T-helper 1 cell (primary cell): ENCODE measurements at regions not wholly inside any gene's neighbourhood (a gene's known extent, or its start where the extent isn't known, plus 50 kb on each side); places are given as distances from the start of the nearest gene placed in this dataset.
"Not testable (repeated sequence)": the region's sequence is repeated elsewhere in the genome, so short reads cannot be mapped to it uniquely, and the experiment has no call there.

Experiments used
- DNase-seq, 5 donors: peaks; one replicate each; pipeline ENCODE4 v3.0.0-alpha.2; 2012 to 2020

DNA sequence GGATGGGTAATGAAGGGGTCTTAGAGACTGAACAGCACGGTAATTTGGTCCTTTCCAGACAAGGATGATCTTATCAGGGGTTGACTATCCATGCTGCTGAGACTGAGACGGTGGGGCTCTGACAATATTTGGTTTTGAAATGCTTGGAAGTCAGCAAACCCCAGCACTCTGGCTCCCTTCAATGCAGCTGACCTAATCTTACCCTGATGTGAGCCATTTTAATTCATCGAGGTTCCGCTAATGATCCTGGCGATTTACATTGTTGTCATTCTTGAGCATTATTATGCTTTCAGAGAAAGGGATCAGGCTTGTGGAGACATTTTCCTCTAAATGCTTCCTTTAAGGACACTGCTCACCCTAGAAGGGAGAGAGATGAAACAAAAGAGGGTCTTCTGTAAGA is 114.6 kb upstream of the BMPER start:
- DNase-seq, result no peak

DNA sequence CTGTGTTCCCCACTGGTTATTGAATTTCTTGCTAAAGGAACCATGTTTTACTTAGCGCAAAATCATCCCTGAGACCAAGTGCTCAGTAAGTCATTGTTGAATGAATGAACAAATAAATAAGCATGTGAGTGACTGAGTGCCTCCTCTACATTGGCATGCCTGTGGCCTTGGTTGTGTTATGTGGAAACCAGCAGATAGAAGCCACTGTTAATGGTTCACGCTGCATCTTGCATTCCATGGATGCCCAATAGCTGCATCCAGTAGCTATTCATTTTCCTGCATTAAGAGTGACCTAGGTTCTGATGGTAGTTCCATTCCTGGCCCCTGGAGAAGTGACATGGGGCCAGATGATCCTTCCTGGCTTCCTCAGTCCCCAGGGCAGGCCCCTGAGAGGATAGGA is 113.3 kb upstream of the BMPER start:
- DNase-seq, result no peak

DNA sequence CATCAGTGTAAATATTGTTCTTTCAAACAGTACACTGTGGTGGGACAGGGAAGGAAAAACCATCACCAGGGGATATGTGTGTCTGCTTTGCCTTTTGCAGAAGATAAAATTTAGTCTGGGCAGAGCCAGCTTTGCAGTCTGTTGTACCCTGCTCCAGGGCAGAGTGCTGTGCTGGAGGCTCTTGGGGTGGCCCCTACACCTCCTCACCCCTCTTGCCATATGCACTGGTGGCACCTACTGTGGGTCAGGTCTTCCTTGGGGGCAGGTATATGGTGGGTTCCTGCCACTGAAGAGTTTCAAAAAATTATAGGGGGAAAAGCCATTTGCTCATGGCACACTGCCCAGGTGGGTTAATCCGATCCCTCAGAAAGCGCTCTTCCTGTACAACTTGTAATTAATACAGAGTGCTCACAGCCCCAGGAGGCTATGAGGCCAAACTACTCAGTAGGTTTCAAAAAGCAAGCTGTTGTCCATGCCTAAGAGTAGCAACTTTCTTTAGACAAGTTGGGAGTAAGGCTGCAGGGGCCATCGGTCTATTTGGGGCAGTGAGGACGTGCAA is 112.7 kb upstream of the BMPER start:
- no peak for DNase-seq

DNA sequence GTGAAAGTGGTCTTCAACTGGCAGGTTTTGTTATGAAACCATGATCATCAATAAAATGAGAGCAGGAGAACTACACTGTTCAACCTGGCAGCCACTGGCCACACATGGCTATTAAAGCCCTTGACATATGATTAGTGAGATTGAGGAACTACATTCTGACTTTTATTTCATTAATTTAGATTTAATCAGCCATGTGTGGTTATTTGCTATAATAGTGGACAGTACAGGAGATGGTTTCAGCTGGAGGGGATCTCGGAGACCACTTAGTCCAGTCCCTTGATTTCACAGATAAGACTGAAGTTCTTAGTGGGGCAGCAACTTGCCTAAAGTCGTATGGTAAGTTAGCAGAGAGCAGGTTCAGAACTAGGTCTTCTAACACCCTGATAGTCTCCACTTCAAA is 111.7 kb upstream of the BMPER start:
- DNase-seq, result no peak

DNA sequence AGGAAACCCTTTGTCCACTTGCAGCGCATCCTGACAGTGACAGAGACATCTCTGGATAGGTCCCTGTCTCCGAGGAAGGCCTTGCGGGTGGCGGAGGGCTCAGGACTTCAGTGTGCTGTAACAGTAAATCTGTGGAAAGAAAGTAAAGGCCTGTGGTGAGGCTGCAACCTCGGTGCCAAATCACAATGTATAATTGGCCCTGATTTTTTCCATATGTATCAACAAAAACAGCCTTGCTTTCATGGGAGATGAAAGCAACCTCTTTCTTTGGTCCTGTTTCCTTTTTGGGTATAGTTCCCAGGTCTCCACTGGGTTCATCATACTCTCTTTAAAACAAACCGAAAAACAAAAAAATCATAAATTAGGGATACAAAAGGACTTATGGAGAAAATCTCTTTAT is 110.9 kb upstream of the BMPER start:
- DNase-seq, result no peak

DNA sequence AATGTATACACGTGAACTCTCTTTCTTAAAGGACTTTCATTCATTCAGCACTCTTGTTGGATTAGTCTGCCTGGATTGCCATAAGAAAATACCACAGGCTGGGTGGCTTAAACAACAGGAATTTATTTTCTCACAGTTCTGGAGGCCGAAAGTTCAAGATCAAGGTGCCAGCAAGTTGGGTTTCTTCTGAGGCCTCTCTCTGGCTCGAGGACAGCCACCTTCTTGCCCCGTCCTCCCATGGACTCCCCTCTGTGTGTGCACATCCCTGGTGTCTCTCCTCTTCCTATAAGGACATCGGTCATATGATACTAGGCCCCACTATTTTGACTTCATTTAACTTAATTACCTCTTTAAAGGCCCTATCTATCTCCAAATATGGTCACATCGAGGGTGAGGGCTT is 110.4 kb upstream of the BMPER start:
- no peak for DNase-seq

DNA sequence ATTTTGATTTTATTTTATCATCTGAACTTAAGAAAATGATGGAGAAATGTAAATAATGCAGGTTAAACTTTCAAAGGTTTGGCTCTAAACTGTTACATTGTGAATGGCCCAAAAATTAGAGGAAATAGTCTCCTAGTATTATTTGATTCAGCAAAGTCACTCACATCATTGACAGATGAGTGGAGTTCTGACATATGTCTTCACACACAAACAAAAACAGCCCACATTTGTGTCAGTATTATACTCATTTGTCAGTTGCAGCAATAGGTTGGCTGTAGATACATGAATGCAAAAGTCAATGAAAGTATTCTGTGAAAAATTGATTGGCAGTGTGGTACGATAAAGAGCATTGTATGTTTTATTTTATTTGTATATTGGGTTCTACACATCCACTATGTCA is 108.8 kb upstream of the BMPER start:
- no peak for DNase-seq

DNA sequence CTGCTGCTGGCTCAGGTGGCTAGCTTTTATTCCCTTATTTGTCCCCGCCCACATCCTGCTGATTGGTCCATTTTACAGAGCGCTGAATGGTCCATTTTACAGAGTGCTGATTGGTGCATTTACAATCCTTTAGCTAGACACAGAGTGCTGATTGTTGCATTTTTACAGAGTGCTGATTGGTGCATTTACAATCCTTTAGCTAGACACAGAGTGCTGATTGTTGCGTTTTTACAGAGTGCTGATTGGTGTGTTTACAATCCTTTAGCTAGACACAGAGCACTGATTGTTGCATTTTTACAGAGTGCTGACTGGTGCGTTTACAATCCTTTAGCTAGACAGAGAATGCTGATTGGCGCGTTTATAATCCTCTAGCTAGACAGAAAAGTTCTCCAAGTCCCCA is 107.8 kb upstream of the BMPER start:
- not testable (repeated sequence) for DNase-seq

DNA sequence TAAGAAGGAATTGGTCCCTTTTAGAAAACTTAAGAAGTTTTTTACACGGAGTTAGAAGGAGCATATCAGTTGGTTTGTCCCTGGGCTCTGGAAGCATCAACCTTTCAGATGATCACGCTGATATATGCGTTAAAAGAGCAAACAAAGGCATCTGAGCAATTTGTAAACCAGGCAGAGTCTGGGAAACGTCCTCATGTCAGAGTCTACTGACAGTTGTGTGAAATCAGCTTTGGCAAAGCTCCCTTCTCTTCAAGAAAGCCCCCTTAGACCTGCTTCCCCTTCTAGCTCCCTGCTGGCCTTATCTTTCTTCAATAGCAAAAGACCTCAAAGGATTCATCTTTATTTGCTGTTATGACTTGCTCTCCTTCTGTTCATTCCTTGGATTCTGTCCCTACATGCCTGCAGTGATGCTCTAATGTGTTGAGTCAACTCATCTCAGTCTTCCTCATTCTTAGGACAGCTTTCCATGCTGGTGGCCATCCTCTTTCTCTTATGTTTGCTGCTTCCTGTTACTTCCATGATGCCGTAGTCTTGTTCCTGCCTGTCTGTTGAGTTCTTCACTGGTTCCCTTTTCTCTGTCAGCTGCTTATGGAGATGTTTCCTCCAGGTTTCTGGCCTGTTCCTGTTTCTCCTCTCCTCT is 106.5 kb upstream of the BMPER start:
- no peak for DNase-seq

DNA sequence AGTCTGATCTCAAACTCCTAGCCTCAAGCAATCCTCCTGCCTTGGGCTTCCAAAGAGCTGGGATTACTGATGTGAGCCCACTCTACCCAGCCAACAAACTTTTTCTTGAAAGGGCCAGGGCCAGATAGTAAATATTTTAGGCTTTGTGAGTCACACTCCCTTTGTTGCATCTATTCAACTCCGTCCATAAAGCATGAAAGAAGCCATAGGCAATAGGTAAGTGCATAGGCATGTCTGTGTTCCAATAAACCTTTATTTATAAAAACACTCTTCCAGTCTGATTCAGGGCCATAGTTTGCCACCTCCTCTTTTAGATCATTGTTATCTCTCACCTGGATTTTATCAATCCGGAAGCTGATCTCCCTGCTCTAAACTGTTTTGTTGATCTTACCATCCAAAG is 105.6 kb upstream of the BMPER start:
- no peak for DNase-seq

DNA sequence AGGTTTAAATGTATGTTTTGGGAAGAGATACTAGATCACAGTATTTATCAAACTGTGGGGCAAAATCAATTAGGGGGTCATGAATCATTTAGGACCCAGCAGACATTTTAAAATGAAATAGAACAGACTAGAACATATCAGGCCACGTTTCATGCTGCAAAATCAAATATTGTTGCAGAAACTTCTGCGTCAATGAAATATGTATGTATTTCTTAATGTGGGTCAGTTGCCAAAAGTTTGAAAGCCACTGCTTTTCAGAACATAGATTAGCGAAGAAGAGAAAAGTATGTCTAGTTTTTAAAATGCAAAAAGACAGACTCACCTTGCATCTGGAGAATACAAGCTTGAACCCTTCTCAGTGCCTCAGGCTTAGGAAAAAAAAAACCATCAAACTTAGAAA is 102.7 kb upstream of the BMPER start:
- no peak for DNase-seq

DNA sequence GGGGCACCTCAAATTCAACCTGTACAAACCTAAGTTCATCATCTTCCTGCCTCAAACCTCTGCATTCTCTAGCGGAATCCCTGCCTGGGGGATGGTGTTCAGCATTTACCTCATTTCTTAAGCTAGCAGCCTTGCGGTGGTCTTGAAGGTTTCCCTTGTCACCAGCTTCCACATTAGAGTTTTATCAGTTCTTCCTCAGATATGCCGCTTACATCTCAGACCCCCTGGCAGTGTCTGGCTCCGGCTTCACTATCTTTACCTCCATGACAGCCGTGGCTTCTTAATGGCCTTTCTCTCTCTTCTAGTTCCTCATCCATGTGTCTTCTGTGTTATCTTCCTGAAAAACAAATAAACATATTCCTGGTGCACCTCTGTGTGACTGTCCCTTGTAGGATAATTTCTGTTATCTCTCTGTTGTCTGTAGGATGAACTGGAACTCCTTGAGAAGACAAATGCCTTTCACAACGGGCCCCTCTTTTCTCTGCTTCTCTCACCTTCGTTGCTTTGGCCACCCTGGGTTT is 101.1 kb upstream of the BMPER start:
- no peak for DNase-seq

DNA sequence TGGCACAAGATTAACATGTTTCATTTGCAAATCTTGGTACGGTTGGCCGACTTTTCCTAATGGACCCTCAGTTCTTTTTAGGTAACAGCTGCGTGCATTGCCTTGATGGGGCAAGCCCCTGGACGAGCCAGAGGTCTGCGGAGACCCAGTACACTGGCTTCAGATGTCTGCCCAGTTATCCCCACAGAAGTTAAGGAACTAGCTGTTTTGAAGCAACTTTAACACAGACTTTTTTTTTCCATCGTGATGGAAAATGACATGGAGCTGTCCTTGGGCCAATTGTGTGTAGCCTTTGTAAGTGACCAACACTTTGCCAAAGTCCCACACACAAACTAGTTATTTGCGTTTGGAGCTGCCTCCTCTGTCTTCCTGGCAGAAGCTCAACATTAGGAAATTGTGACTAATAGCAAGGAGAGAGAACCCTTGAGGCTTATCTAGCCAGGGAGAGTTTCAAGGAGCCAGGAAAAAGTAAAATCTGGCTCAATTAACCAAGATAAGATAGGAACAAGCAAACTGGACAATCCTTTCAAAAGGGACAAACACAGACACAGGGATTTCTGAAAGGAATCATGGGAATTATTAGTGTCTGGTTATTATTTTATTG is 99.6 kb upstream of the BMPER start:
- DNase-seq, result no peak

DNA sequence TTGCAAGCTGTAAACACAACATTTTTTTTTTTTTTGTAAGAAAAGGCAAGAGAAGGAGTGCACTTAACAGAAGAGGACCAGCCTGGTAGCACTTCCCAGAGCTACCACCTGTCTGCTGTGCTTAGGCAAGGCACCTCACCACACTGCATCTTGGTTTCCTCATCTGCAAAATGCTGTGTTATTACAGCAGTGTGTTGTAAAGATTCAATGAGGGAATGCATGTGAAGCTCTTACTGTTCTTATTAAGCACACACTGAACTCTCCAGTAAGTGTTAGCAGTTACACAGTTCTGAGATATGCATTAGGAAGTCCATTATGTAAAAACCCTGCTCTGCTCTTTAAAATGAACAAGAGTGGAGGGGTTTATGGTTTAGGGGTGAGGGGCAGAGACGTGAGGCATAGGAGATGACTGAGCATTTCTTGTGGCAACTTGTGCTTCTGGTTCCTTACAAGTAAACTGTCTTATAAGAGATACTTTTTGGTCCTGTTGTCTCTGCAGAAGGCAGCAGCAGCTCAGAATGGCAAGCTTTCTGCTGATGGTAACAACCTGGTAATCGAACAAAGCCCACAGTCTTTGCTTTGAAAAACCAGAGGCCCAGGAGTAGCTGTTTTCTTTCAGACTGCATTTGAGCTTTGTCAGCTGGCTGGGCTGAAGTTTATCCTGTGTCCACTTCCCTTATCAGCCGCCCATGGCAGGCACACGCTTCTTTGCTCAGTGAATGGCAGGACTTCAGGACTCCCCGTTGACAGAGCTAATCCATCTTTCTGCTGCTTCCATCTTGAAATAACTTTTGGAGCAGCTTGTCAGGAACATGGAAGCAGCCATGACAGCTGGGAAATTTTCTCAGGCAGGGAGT is 98.8 kb upstream of the BMPER start:
- DNase-seq, result no peak

DNA sequence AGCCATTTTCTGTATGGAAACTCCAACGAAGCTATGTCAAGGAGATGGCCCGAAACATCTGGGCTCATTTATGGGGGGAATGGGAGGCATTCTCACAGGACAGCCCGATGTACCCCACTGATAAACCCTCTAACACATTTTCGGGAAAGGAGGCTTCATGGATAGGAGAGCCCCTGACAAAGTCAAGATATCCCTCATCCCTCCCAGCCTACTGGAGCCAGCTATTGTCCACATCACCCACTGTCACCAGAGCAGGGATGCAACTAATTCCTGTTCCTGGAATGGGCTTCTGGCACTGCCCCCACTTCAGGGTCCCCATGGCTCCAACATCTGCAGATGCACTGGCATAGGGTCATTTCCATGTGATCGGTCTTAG is 98.2 kb upstream of the BMPER start:
- DNase-seq, result no peak

DNA sequence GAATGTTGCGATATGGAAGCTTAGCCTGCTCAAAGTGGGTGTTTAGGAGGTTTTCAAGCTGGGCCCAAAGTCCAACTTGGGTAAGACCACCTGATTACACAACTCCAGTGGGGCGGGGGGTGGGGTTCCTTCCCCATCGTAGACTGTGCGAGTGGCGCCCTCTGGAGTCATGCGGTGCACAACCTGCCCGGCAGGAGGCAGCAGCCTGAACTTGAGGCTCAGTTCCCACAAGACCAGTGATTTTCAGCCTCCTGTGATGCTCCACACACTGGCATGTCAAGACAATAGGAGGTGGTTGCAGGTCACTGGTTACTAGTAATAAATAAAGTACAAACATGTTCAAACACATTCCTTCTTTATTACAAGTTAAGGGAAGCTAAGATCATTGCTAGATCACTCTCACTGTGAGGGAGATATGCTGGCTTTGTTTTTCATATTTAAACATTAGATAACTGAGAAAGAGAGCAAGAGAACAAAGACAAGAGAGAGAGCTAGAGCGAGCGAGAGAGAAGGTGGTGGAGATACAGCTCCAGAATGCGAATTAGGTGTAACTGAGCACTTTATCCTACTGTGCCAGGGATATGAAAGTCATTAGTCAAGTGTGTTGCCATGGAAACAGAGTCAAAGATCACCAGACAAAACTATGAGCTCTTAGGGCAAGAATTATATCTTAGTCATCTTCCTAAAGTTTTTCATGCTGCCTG is 97.4 kb upstream of the BMPER start:
- no peak for DNase-seq

DNA sequence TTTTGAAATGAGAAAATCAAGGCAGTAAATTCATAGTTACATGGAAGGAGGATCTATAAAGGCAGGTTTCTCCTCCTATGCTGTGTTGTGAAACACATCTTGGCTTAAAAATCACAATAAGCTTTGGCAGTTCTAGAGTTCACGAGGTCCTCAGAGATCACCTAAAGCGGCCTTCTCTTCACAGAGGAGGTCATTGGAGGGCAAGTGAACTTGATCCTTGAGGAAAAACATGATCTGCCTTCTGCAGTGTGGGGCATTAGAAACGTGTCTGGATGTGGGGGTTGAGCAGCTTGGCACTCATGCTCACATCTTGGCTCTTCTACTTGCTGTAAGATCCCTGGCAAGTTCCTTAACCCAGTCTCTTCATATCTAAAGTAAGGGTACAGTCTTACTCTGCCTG is 96.1 kb upstream of the BMPER start:
- DNase-seq, result no peak

DNA sequence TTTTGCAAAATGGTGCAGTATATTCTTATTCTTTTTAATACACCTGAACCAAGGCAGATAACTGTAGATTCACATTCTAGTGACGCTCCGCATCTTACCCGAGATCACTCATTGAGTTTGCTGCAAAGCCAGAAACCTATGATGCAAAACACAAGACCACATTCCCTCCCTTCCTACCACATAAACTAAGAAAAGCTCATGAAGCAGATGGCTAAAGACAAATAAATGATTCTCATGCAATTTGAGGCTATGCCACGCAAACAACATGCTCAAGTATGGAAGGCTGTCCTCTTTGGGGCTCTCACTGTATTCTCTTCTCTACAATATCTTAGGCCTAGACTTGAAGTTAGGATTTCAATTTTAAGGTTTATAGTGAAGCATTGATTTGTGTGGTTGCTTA is 95.0 kb upstream of the BMPER start:
- DNase-seq, result no peak

DNA sequence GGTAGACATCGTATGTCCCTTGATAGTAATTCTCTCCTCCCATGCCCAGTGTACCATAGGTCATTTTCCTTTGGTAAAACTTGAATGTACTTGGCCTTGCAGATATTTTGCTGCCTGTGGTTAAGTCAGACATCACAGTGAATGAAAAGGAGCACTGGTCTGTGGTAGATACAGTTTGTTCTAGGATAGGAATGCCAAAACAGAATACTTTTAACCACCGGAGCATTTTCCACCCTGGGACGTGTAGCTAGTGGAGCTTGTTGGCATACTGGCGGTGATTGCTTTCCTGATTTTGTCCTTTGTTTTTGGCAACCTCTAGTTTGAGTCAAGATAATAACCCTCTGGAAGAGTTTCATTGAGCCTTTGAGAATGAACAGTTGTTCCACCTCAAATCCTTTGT is 92.0 kb upstream of the BMPER start:
- no peak for DNase-seq

DNA sequence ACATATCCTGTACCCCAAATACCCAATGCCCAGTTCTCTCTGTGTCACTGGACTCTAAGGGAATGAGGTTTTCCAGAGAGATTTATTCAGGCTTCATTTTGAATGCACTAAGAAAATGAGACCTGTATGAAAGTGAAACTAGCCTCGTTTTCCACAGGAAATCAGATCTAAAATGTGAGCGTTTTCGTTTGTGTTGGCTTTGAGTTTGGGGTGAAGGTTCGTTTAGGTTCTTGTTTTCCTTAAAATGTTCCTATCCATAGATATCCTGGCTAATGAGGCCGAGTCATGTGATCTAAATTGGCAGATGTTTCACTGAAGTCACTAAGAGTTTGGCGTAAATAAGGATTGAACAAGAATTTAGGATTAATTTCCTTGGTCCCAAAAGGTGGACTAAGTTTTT is 90.9 kb upstream of the BMPER start:
- no peak for DNase-seq

DNA sequence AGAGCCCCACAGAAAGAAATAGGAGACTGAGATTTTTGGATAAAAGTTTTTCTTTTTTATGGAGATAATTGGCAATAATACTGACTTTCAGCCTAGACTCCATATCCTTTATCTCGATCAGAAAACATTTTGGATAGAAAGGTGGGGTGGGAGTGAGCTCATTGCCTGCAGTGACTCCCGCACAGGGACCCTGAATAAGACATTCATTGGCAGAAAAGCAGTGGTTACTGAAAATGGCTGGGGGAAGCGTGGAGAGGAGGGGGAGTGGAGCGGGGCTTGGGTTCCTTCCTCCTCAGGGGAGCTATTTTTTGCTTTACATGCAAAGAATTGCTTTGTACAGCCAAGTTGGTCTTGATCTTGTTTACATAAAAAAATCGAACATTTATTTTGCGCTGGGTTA is 90.4 kb upstream of the BMPER start:
- no peak for DNase-seq

DNA sequence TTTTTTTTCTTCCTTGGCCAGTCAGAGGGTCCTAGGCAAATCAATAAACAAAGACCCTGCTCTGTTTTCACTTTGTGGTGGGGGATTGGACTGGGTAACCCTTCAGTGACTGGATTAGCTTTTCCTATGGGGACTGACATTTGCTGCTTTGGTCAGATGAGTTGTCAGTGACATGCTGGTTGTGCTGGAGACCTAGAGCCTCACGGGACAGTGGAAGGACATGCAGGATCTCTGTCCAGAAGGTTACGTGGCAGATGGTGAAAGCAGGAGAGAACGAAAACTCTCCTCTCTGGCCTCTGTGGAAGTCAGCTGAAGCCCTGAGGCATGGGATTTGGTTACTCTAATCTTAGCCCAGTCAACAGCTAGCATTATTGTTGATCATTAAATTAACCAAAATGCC is 90.0 kb upstream of the BMPER start:
- no peak for DNase-seq

DNA sequence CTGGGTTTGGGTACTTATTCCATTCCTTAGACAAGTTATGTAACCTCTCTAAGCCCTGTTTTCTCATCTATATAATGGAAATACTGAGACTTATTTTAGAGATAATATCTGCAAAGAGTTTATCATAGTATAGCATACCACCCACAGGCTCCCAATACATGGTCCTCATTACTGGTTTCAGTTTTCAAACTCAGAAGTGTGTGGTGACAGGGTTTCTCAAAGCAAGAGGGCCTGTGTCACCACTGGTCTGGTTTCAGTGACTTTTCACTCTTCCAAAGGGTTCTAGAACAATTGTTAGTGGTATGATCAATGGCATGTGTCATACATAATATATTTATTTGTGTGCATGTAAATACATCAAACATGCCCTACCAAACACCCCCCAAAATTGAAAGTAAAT is 89.2 kb upstream of the BMPER start:
- DNase-seq, result no peak
